ENCODE measurements at regions not wholly inside any gene's neighbourhood (a gene's known extent, or its start where the extent isn't known, plus 50 kb on each side); places are given as distances from the start of the nearest gene placed in this dataset.

GRCh38 chr6:105561486-105561885 is 158.6 kb upstream of the PREP start:
- no peak overlapping the region for H3K4me3 ChIP-seq (replicated peaks in 1 of 3; ENCODE audit: insufficient read depth in 1 of 3, low read depth in 2 of 3, low read length in 3 of 3)
- intact Hi-C loops (cut with micrococcal nuclease; ENCODE audit: unreplicated experiment): no loop called here
- BruUV-seq (replicated peaks): no TSS peak
- in situ Hi-C loops (cut with HindIII; ENCODE audit: extremely low pct_ligation_motif_present, low pct_unique_long_range_greater_than_20kb): no loop called here
- ChIA-PET POLR2A (no interaction called here), CTCF (ENCODE audit: low intra/inter-chr PET ratio, low total read pairs) (no interaction called here)
- no peak overlapping the region for H2AFZ ChIP-seq (ENCODE audit: low read length)
- no peak overlapping the region for H3K9ac ChIP-seq (ENCODE audit: insufficient read depth, low read depth, low read length)
- no peaks in the 10 kb centered on the region for H3K9me3 ChIP-seq (ENCODE audit: low read length)
- no peaks in the 10 kb centered on the region for H3K36me3 ChIP-seq (replicated peaks in 1 of 2; ENCODE audit: control insufficient read depth in 1 of 2, insufficient read depth in 2 of 2, low read length in 2 of 2)
- no peak for DNase-seq (ENCODE audit: low spot score)
- no peak overlapping the region for H3K4me2 ChIP-seq (ENCODE audit: low read depth, low read length)
- H3K27me3 ChIP-seq (ENCODE audit: control insufficient read depth in 1 of 2, insufficient read depth in 2 of 2, low read length in 2 of 2): peaks cover 0 to 8% of the 10 kb centered on the region in 2 experiments; a peak in 2 of 5 replicates
- H3K79me2 ChIP-seq (ENCODE audit: insufficient read depth, low read length): no peaks in the 10 kb centered on the region
- no peak overlapping the region for H3K27ac ChIP-seq (ENCODE audit: extremely low read length, insufficient read depth, low read length)
- no peaks in the 10 kb centered on the region for H4K20me1 ChIP-seq (ENCODE audit: insufficient read depth, low read length)
- no peak for ATAC-seq
- TF ChIP-seq ZNF12 (CRISPR knock-in tag; IDR thresholded peaks at IDR 0.05) (no peak), ZMAT3 (CRISPR knock-in tag; conservative IDR thresholded peaks at IDR 0.05) (no peak), U2AF2 (IDR thresholded peaks at IDR 0.05; ENCODE audit: low read depth, low read length) (no peak), TIGD3 (CRISPR knock-in tag; IDR thresholded peaks at IDR 0.05; ENCODE audit: borderline replicate concordance) (no peak), SMAD1 (CRISPR knock-in tag; IDR thresholded peaks at IDR 0.05; ENCODE audit: borderline replicate concordance, low read depth) (no peak), ZNF580 (CRISPR knock-in tag; IDR thresholded peaks at IDR 0.05; ENCODE audit: borderline replicate concordance, low read depth) (no peak), ZNF674 (CRISPR knock-in tag; IDR thresholded peaks at IDR 0.05; ENCODE audit: low read depth) (no peak), TCF7 (IDR thresholded peaks at IDR 0.05; ENCODE audit: low read depth) (no peak), ZNF691 (CRISPR knock-in tag; IDR thresholded peaks at IDR 0.05; ENCODE audit: borderline replicate concordance, low read depth) (no peak), ZNF468 (CRISPR knock-in tag; IDR thresholded peaks at IDR 0.05) (no peak), ZFP36L1 (CRISPR knock-in tag; IDR thresholded peaks at IDR 0.05) (no peak), ZNF484 (CRISPR knock-in tag; IDR thresholded peaks at IDR 0.05; ENCODE audit: borderline replicate concordance, low read depth) (no peak), SNAPC2 (CRISPR knock-in tag; IDR thresholded peaks at IDR 0.05) (no peak), THYN1 (CRISPR knock-in tag; IDR thresholded peaks at IDR 0.05; ENCODE audit: borderline replicate concordance, low read depth) (no peak), YY1 (IDR thresholded peaks at IDR 0.05; ENCODE audit: insufficient read depth, insufficient replicate concordance, low read depth, low read length) (no peak)
- no peak for FAIRE-seq
- H3K4me1 ChIP-seq (ENCODE audit: insufficient read depth, low read length): no peaks in the 10 kb centered on the region
